Cardiac muscle cell (in vitro differentiated cells and primary cell): ENCODE measurements at regions not wholly inside any gene's neighbourhood (a gene's known extent, or its start where the extent isn't known, plus 50 kb on each side); places are given as distances from the start of the nearest gene placed in this dataset.

Experiments used
- DNase-seq, 2 donors: peaks; one replicate each; pipeline versions ENCODE4 v3.0.0 to v3.0.0-alpha.2; 2010 to 2017; ENCODE audit warnings: low read depth in 1 of 2, low spot score in 1 of 2
- H3K27ac ChIP-seq: fragments of 200-600 bp; sonication (generic); 2 replicates; pipeline ENCODE4 v1.5.1; 2016
- H3K27me3 ChIP-seq: fragments of 200-600 bp; sonication (generic); 2 replicates; pipeline ENCODE4 v1.6.0; 2016; ENCODE audit warnings: control low read depth
- H3K36me3 ChIP-seq: fragments of 200-600 bp; sonication (generic); 2 replicates; pipeline ENCODE4 v1.5.1; 2016; ENCODE audit warnings: control low read depth
- H3K4me1 ChIP-seq: fragments of 200-600 bp; sonication (generic); 2 replicates; pipeline ENCODE4 v1.8.1; 2017; ENCODE audit warnings: low read depth, mild to moderate bottlenecking, mixed run types
- H3K4me3 ChIP-seq: fragments of 200-600 bp; sonication (generic); 2 replicates; pipeline ENCODE4 v1.5.1; 2016; ENCODE audit warnings: mild to moderate bottlenecking
- H3K9me3 ChIP-seq: fragments of 200-600 bp; sonication (generic); 2 replicates; pipeline ENCODE4 v1.5.1; 2017; ENCODE audit warnings: low read depth, mild to moderate bottlenecking, control low read depth
- TF ChIP-seq, protein P1 (sequence below): IDR thresholded peaks from 2 replicates; pipeline ENCODE4 v1.5.1; 2012; ENCODE audit warnings: low read depth, mild to moderate bottlenecking, low read length

DNA sequence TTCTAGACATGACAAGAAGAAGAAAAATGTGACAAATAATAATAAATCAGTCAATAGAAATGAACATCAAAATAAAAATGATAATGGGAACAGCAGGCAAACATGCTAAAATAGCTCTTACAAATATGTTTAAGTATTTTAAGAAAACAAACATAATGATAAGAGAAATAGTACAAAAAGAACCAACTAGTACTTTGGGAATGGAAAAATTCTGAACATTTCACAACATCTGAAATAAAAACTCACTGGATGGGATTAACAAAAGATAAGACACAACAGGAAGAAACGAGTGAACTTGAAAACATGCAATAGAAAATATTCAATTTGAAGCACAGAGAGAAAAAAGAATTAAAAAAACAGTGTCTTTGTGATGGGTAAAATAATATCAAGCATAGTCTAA is 115.2 kb upstream of the TSPAN2 start:
- Histone ChIP-seq H3K27me3 (no peaks in the 10 kb centered on the region), H3K9me3 (no peaks in the 10 kb centered on the region), H3K27ac (no peak overlapping the region), H3K4me1 (no peaks in the 10 kb centered on the region), H3K4me3 (no peak overlapping the region), H3K36me3 (no peaks in the 10 kb centered on the region)
- TF ChIP-seq, protein P1, sequence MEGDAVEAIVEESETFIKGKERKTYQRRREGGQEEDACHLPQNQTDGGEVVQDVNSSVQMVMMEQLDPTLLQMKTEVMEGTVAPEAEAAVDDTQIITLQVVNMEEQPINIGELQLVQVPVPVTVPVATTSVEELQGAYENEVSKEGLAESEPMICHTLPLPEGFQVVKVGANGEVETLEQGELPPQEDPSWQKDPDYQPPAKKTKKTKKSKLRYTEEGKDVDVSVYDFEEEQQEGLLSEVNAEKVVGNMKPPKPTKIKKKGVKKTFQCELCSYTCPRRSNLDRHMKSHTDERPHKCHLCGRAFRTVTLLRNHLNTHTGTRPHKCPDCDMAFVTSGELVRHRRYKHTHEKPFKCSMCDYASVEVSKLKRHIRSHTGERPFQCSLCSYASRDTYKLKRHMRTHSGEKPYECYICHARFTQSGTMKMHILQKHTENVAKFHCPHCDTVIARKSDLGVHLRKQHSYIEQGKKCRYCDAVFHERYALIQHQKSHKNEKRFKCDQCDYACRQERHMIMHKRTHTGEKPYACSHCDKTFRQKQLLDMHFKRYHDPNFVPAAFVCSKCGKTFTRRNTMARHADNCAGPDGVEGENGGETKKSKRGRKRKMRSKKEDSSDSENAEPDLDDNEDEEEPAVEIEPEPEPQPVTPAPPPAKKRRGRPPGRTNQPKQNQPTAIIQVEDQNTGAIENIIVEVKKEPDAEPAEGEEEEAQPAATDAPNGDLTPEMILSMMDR: no peak
- DNase-seq: peak in 1 of 2 donors; percentile 45

DNA sequence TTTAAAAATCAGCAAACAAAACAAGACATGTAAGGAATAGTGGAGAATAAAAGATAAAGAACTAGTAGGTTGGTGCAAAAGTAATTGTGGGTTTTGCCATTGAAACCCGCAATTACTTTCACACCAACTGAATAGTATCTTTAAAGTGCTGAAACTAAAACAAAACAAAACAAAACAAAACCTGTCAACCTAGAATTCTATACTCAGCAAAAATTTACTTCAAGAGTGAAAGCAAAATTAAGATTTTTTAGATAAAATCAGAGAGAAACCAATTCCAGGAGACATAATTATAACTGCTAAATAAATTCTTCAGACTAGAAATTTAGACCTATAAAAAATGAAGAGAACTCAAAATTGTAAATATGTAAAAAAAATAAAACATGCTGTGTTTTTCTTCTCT is 114.0 kb upstream of the TSPAN2 start:
- Histone ChIP-seq H3K36me3 (no peaks in the 10 kb centered on the region), H3K27me3 (no peaks in the 10 kb centered on the region), H3K4me1 (no peaks in the 10 kb centered on the region), H3K27ac (no peak overlapping the region), H3K9me3 (no peaks in the 10 kb centered on the region), H3K4me3 (no peak overlapping the region)
- TF ChIP-seq, protein P1: no peak
- no peak for DNase-seq

- Histone ChIP-seq H3K4me1 (no peaks in the 10 kb centered on the region), H3K4me3 (no peak overlapping the region), H3K27me3 (no peaks in the 10 kb centered on the region), H3K36me3 (no peaks in the 10 kb centered on the region), H3K27ac (no peak overlapping the region), H3K9me3 (no peaks in the 10 kb centered on the region)
- TF ChIP-seq, protein P1: no peak
- DNase-seq: no peak
Observed at GRCh38 chr1:115201598-115201997, 112.3 kb upstream of the TSPAN2 start.

GRCh38 chr1:115199416-115200132 is 110.3 kb upstream of the TSPAN2 start:
- no peaks in the 10 kb centered on the region for H3K27me3 ChIP-seq
- H3K27ac ChIP-seq: no peak overlapping the region
- H3K4me3 ChIP-seq: no peak overlapping the region
- DNase-seq: peak in 1 of 2 donors; percentile 46
- no peaks in the 10 kb centered on the region for H3K36me3 ChIP-seq
- no peaks in the 10 kb centered on the region for H3K4me1 ChIP-seq
- TF ChIP-seq, protein P1: no peak
- no peaks in the 10 kb centered on the region for H3K9me3 ChIP-seq

DNA sequence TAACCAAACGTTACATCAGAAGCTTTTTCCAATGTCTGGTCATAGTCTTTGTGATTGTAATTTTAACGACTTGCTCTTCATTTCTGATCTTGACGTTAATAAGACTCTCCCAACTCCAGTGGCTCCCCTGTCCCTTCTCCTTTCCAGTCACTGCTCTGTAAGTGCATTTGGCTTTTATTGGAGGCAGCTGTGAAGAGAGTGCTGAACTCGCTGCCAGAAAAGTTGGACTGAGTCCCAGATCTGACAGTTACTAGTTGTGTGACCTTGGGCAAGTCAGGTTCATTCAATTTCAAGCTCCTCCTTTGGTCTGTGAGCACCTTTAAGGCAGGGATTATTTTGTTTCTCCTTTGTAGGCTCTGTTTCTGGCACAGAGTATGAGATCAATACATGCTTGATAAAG is 109.6 kb upstream of the TSPAN2 start:
- TF ChIP-seq, protein P1: no peak
- H3K4me3 ChIP-seq: no peak overlapping the region
- H3K4me1 ChIP-seq: no peaks in the 10 kb centered on the region
- H3K36me3 ChIP-seq: no peaks in the 10 kb centered on the region
- peak in 1 of 2 donors; percentile 69 for DNase-seq
- H3K9me3 ChIP-seq: no peaks in the 10 kb centered on the region
- no peak overlapping the region for H3K27ac ChIP-seq
- H3K27me3 ChIP-seq: no peaks in the 10 kb centered on the region
